SK-N-SH treated with all-trans-retinoic acid at 6 μM for 48 hours (cell line): ENCODE measurements at regions not wholly inside any gene's neighbourhood (a gene's known extent, or its start where the extent isn't known, plus 50 kb on each side); places are given as distances from the start of the nearest gene placed in this dataset.

Source experiments
- BACH2 ChIP-seq: fragments of 250-450 bp; sonication (Bioruptor Pico); IDR thresholded peaks from 2 replicates; pipeline ENCODE4 v1.9.0; 2021; ENCODE audit warnings: mild to moderate bottlenecking, borderline replicate concordance
- CSRNP3 ChIP-seq: fragments of 250-450 bp; sonication (Bioruptor Pico); IDR thresholded peaks from 2 replicates; pipeline ENCODE4 v1.5.1; 2021; ENCODE audit warnings: mild to moderate bottlenecking, moderate library complexity
- PATZ1 ChIP-seq: fragments of 250-450 bp; sonication (Bioruptor Pico); IDR thresholded peaks from 2 replicates; pipeline ENCODE4 v1.8.0; 2020; ENCODE audit warnings: mild to moderate bottlenecking, moderate library complexity, borderline replicate concordance
- PPARA ChIP-seq: fragments of 250-450 bp; sonication (Bioruptor Pico); IDR thresholded peaks from 2 replicates; pipeline ENCODE4 v1.5.0; 2020; ENCODE audit warnings: mild to moderate bottlenecking, borderline replicate concordance
- SNAI2 ChIP-seq: fragments of 250-450 bp; sonication (Bioruptor Pico); IDR thresholded peaks from 2 replicates; pipeline ENCODE4 v1.5.0; 2020; ENCODE audit warnings: mild to moderate bottlenecking, moderate library complexity
- TCF4 ChIP-seq: fragments of 250-450 bp; sonication (Bioruptor Pico); IDR thresholded peaks from 2 replicates; pipeline ENCODE4 v1.8.0; 2021; ENCODE audit warnings: mild to moderate bottlenecking, moderate library complexity, borderline replicate concordance
- TOX ChIP-seq: fragments of 250-450 bp; sonication (Bioruptor Pico); IDR thresholded peaks from 2 replicates; pipeline ENCODE4 v1.8.0; 2021; ENCODE audit warnings: mild to moderate bottlenecking, moderate library complexity, borderline replicate concordance
- TSHZ2 ChIP-seq: fragments of 250-450 bp; sonication (Bioruptor Pico); IDR thresholded peaks from 2 replicates; pipeline ENCODE4 v1.5.0; 2020; ENCODE audit warnings: mild to moderate bottlenecking, moderate library complexity
- ZFP3 ChIP-seq: fragments of 250-450 bp; sonication (Bioruptor Pico); IDR thresholded peaks from 2 replicates; pipeline ENCODE4 v1.5.0; 2020; ENCODE audit warnings: mild to moderate bottlenecking, moderate library complexity

- TF ChIP-seq CSRNP3 (CRISPR knock-in tag) (no peak), PPARA (CRISPR knock-in tag) (no peak), ZFP3 (CRISPR knock-in tag) (no peak), SNAI2 (CRISPR knock-in tag) (no peak), BACH2 (CRISPR knock-in tag) (no peak), TOX (CRISPR knock-in tag) (no peak), TCF4 (no peak), TSHZ2 (no peak), PATZ1 (CRISPR knock-in tag) (no peak)
These were observed 1354.6 kb downstream of the HACE1 start for GRCh38 chr6:103505155-103505518.
